NCI-H1417 treated with DMSO at 0.1 percent for 48 hours (cell line): ENCODE measurements at regions not wholly inside any gene's neighbourhood (a gene's known extent, or its start where the extent isn't known, plus 50 kb on each side); places are given as distances from the start of the nearest gene placed in this dataset.

ENCODE experiments used
- DNase-seq: peaks from one replicate; lab custom pipeline; 2025; lab: John Stamatoyannopoulos, UW

DNA sequence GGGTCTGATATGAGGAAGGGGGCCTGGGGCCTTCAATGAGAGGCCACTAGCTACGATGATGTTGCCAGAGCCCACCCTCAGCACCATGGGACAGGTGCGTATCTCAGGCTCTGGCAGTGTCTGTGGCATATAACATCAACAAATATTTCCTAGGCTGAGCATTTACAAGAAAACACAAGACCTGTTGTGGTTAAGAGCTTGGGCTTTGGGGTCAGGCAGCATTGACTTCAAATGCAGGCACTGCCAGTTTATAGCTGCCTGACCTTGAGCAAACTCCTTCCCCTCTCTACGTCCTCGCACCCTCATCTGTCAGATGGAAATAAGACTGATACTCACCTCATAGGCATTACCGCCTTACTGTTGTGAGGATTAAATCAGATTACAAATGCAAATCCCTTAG lies 156.0 kb downstream of the KATNAL1 start:
- no peak for DNase-seq

DNA sequence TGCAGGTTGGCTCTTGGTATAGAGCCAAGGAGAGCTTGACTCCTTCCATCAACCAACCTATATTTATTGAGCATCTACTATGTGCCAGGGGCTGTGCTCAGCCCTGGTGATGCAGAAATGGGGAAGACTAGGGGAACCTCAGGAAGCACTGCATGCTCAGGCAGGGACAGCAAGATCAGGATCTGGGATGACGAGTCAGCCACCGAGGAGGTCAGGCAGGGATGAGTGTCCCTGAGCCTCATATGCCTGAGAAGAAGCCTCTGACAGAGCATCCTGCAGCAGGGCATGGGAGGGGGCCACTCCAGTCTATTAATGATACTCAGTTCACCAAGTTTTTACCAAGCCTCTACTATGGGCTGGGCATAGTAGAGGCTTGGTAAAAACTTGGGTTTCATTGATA lies 158.1 kb downstream of the KATNAL1 start:
- DNase-seq, result no peak

DNA sequence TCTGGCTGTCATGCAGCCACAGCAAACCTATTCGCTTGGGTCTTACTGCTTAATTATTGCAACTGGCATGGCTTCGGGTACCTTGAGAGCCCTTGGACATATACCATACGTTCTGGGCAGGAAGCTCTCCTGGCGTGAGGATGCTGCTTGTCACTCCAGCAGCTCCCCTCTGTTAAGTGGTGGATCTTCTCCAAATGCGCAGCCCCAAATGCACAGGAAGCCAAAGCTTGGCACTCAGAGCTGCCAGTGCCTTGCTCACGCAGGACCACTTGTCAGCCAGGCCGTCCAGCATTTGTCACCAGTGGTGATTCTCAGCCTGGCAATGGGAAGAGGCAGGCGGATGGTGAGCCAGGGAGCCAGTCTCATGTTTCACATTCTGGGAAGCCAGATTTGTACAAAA lies 158.6 kb downstream of the KATNAL1 start:
- DNase-seq, result no peak

DNA sequence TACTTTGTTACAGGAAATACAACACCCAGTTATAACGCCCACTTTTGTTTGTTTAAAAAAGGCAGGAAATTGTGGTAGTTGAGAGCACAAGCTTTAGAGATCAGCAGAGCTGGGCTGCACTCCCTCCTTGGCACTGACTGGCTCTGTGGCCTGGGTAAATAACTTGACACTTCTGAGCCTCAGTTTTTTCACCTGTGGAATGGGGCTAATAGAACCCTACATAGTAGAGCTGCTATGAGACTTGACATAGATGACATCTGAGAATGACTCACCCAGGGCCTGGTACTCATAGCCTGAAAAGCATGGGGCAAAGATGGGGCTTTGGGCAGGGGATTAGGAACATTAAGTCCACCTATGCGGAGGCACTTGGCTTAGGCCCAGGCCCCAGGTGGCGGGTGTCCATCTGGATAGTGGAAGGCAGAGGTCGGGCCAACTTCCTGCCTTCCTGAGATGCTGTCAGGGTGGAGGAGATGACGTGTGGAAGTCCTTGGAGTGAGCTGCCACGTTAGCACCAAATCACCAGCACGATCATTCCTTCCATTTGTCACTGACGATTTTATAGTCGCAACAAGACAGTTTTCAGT lies 159.1 kb downstream of the KATNAL1 start:
- DNase-seq, result no peak

DNA sequence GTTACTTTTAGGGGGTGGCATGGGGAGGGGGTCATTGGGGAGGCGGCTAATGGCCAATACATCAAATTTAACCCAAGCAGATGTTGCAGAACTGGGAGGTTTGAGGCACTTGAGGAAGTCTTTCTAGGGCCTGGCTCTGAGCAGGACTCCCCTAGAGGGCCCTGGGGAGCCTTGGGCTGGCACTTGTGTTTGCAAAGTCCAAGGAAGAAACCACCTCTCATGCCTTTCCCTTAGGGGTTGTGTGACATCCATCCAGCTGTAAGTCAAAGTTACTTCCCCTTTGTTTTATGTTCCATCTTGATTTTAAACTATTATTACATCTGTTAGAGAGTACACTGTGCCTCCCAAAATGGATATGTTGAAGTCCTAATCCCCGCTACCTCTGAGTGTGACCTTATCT lies 159.9 kb downstream of the KATNAL1 start:
- no peak for DNase-seq

DNA sequence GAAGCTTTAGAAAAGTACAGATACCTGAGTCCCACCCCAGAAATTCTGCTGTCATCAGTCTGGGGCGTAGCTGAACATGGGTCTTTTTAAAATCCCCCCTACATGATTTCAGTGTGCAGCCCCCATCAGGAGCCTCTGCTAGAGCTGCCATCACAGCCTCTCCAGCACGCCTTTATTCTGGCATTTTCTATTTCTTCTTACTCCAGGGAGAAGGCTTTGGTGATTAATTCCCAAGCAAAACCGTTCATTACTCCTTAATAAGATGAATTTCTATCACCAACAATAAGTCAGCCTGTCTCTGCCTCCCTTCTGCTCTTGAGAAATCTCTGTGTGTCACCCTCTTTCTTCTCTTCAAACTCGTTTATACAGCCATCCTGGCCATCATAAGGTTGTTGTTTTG lies 160.3 kb downstream of the KATNAL1 start:
- no peak for DNase-seq

DNA sequence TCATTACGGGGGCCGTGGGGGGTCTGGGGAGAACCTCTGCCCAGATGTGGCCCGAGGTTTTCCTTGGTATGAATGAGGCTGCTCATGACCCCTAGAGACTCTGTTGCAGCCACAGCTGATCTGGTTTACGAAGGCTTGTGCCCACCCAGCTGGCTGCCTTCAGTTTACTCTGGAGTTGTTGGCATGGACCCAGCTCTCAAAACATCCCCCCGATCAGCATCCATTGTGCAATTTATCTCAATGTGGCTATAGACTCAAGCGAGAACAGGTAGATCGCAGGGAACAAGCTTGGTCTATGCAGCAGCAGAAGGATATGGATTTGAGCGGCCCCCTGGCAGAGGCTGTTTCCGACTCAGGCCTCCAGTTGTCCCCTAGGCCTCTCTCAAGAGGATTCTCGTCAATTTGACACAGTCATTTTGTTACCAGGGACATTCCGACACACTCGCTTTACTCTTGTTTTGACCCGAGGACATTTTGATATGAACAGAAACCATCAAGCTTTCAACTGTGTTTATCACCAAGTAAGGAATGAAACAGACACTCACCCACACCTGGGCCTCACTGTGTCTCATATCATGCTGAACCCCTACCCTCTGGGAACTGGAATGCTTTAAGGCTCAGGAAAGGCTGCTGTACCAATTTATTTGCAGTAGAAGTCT lies 161.5 kb downstream of the KATNAL1 start:
- DNase-seq, result no peak

DNA sequence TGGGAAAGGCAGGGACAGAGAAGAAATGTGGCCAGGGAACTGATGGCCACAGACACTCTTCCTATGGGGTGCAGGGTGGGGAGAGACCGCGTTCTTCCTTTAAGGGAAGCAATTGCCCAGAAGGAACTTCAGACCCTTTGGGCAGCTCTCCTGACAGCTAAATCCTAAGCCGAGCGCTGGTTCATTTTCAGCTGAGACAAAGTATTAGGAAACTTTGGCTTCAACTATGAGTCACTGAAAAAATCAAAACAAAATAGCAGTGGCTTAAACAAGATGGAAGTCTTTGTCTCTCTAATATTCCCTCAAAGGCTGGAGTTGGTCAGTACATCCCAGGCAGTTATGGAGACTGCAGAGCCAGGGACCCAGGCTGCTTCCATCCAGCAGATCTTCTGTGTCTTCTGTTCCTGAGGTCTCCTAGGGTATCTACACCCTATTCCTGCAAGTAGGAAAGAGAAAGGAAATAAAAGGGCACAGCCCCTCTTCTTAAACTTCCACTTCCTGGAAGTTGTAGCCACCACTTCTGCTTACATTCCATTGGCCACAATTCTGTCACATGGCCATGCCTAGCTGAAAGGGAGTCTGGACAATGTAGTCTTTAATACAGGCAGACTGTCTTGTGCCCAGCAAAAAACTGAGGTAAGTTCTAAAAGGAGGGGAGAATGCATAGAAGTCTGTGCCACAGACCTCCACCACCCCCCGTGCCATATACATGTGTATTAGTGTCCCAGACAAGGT lies 163.5 kb downstream of the KATNAL1 start:
- DNase-seq, result no peak

DNA sequence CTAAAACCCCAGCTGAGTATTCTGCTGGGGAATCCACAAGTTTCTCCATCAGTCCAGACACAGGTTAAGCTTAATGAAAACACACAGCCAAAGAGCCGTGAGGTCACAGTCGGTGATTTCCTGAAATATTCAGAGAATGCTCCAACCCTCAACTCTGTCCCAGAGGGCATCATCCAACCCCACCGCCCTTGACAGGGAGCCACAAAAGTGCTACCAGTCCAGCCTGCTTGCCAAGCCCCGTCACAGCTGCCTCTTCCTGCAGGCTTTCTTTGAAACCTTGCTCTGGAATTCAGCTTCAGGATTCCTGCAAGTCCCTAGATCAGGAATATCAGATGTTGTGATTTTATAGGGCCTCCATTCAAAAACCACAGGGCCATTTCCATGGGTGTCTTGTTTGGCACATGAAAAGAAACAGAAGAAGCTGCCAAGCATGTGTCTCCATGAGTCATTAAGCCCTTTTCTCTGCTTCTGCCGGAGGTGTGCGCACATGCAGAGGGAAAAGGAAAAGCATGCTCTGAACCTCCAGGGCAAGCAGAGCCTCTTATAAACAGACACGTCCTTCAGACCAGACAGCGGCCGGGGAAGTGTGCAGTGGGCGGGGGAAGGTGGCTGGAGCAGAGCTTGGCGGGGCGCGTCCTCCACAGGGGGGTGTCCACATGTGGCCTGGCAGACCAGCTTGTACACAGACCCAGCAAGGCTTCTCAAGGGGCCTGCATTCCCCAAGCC lies 164.7 kb downstream of the KATNAL1 start:
- no peak for DNase-seq

DNA sequence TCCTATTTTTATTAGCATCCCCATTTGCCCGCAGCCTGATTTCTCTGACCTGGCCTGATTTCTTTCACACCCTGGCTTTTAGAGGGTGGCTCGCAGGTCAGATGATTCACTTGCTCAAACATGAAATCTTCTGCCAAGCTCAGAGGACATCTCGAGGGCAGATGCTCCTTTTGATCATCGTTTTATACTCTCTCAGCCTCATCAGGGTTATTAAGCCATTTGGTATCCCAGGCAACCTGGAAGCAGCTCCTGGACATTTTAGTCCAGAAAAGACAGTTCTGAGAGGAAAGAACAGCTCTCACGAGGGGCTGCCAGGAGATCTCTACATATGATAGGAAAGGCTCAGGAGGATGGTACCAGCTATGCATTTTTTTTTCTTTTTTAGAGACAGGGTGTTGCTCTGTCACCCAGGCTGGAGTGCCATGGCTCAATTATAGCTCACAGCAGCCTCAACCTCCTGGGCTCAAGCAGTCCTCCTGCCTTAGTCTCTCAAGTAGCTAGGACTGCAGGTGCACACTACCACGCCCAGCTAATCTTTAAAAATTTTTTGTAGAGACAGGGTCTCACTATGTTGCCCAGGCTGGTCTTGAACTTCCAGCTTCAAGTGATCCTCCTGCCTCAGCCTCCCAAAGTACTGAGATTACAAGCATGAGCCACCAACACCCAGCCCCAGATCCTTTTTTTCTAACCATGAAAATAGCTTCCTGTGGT lies 165.4 kb downstream of the KATNAL1 start:
- no peak for DNase-seq

DNA sequence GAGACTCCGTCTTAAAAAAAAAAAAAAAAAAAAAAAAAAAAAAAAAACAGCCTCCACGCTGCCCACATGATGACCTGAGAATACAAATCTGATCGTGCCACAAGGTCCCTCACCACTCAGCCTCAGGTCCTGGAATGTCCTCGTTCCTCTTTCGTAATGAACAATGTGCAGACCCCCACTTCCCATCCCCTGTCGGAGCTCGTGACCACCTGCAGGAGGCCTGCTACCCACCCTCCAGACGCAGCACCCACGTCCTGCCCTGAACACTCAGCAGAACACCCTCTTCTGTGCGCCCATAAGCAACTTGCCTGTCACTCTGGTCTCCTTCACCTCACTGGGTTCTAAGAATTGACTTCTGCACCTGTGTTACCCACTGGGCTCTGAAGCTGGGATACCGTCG lies 166.4 kb downstream of the KATNAL1 start:
- DNase-seq, result no peak

DNA sequence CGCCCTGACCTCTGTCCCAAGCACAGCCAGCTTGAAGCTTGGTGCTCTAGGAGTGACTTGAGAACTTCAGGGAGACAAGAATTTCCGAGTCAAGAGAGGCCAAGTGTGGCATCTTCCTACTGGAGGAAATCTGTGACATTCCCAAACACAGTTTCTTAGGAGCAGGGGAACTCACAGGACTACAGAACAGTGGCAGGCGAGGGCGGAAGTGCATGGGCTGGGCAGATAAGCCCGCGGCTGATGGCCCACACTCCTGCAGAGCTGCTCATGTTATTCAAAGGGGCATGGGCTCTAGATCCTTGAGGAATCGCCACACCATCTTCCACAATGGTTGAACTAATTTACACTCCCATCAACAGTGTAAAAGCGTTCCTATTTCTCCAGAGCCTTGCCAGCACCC lies 168.8 kb downstream of the KATNAL1 start:
- DNase-seq, result no peak

DNA sequence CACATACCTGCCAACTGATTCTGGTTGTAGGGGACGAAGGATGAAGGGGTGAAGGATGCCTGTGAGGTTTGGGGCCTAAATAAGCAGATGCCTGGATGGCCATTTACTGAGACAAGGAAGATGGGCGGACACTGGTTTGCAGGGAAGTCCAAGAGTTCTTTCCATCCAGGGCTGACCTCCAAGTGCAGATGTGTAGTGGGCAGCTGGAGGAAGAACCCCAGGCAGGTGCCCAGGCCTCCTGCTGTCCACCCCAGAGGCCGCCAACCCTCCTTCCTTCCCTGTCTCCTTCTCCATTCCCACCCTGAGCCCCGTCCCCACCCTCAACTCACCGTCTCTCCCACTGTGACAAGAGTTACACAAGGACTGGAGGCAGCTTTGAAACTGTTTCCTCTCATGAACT lies 171.5 kb downstream of the KATNAL1 start:
- DNase-seq, result no peak

DNA sequence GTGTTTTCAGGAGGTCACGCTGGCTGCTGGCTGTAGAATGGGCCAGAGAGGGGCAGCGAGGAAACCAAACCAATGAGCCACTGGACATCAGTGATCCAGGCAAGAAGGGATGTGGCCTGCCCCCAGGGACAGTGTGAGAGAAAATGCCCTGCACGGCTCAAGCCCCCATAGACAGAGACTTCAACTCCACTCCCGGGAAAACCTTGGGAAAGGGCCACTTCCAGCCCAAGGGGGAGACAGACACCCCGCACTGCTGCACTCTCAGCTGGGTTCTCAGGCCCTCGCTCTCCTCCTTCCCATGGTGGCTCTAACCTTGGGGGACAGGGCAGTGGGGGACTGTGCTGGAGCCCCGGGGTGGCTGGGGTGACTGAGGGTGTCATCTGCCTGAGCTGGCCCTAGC lies 172.0 kb downstream of the KATNAL1 start:
- DNase-seq, result no peak

DNA sequence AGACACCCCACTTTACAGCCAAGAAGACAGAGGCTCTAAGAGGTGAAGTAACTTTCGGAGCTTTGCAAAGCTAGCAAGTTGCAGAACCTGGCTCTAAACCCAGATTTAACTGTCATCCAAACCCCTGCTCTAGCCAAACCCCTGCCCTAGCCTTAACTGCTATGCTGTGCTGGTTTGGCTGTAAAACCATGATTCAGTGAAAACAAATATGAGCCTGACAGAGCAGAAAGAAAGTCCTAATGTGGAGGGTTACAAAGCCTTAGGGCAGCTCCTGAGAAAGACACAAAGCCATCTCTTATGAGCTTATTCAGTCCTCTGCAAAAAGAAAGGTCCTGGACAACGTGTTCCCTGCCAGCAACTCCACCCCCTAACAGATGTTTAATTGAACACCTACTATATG lies 172.8 kb downstream of the KATNAL1 start:
- no peak for DNase-seq

DNA sequence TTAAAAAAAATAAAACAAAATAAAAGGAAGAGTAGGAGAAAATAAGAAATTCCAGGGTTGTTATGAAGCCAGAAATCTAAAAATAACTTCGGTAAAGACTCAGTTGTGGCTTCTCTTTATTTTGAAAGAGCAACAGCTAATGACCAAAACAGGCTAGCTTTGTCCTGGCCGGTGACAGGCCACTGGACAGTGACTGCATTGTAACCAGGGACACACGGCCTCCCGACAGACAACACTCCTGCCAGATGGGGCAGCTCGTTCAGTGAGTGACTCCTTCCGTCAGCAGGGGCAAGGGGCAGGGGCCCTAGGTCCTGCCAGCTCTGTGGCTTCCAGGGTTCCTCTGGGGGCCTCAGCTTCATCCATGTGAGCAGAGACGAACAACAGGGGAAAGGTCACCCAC lies 173.4 kb downstream of the KATNAL1 start:
- no peak for DNase-seq

DNA sequence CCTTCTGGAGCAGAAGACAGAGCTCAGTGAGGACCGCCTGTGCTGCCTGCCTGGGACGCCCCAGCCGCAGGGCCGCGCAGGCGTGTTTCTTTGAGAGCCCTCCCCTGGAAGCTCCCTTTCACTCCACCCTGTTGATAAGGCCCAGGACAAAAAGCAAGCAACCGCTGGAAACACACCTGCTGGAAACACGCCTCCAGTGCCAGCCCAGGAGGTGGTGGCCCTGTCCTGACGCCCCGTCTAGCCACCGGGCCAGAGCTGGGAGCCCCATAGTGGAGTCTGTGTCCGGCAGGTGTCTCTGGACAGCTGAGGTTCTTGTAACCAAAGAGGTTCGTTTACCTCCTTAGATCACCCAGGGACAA lies 173.8 kb downstream of the KATNAL1 start:
- no peak for DNase-seq

DNA sequence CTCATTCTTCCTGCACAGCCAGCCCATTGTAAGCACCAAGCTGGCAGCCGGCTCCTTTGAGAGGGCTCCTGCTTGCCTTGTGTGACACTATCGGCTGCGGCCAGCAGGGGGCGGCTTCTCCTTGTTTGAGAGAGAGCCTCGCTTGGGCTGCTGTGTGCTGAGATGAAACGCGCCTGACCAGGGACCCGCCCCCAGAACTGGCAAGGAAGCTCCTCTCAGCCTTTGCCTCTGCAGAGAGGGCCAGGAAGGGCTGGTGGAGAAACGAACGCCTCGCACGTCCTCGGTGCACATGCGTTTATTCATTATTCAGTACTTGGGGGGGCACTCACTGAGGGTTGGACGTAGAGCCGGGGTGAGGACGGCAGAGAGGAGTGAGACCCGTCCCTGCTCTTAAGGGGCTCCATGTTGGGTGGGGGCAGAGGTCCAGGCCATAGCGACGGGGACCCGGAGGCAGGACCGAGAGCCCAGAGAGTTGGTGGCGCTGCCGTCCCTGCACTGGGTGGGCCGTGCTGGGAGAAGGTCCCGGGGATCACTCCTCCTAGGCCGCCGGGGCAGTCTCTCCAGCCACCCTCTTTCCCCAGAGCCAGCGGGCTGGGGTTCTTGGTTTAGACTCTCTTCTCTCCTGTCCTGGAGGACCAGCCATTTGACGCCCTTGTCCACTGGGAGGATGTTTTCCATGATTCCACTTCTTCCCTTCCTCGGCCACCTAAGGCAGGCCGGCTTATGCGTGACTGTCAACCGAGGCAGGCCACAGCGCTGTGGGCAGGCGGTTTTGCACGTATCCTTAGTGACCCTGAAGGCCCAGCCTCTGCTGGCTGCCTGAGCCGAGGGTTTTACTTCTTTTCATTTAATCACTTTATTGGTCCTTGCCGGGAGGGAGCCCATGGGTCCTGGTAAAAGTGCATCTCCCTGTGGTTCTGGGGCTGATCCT lies 174.5 kb downstream of the KATNAL1 start:
- no peak for DNase-seq

DNA sequence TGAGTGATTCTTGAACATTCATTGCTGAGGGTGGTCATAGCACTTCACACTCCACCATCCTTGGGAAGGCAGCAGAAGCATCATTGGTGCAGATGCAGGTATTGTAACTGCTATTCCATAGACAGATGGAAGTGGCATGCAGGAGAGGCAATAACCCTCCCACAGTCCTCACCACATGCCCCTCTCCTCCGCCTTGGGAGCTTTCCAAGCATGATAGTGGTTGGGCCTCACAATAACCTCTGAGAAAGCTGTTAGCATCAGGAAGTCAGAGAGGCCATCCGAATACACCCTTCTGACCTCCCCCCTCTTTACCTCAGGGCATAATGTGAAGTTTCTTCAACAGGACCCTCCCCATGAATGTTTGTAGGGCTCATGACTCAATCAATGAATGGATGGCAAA lies 177.9 kb downstream of the KATNAL1 start:
- DNase-seq, result no peak

DNA sequence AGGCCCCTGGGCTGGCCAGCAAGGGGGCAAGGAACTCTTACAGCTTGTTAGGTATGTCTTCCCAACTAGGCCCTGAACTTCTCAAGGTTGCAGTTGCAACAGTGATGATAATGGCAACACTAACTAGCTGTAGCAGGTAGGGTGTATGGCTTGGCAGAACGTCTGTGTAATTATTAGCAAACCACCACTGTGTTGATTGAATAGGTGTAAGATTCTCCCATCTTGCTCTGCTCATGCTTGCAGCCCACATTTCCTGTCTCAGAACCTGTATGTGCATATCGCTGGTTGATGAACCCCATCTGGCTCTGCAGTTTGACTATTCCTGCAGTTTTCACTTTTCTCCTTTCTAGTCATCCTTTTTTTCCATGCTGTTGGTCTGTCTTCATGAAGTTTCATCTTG lies 178.8 kb downstream of the KATNAL1 start:
- DNase-seq, result no peak

DNA sequence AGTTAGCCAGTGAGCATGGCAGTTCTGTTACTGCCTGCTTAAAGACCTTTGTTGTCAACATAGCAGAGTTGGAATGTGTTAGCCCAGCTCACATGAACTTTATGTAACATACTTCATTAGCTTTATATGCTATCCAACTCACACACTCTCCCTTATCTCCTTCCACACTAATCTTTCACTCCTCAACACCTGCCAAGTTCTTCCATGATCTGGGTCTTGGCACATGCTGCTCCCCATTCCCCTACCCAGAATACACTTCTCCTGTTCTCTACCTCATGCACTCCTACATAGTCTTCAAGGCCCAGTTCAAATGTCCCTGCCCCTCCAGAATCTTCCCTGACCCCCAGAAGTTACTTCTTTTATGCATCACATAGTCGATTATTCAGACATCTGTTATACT lies 179.3 kb downstream of the KATNAL1 start:
- no peak for DNase-seq
